ENCODE measurements at regions not wholly inside any gene's neighbourhood (a gene's known extent, or its start where the extent isn't known, plus 50 kb on each side); places are given as distances from the start of the nearest gene placed in this dataset.

- no peak overlapping the region for H3K27ac ChIP-seq
- no peaks in the 10 kb centered on the region for H3K36me3 ChIP-seq
- no peaks in the 10 kb centered on the region for H3K27me3 ChIP-seq
- H3K4me3 ChIP-seq = no peak overlapping the region
- ATAC-seq = no peak
- WGBS, 2 donors (ENCODE audit: low coverage in 1 of 2) = 100% methylated on average over 1 of the region's 3 CpGs; no CpG with 5 or more reads in 1 of the 2 donors
- H3K9me3 ChIP-seq = no peaks in the 10 kb centered on the region
- H3K4me1 ChIP-seq = no peaks in the 10 kb centered on the region
- no peak for TF ChIP-seq EP300 (IDR thresholded peaks at IDR 0.05)
- no peak for TF ChIP-seq POLR2AphosphoS5 (IDR thresholded peaks at IDR 0.05)
- TF ChIP-seq, protein P1, sequence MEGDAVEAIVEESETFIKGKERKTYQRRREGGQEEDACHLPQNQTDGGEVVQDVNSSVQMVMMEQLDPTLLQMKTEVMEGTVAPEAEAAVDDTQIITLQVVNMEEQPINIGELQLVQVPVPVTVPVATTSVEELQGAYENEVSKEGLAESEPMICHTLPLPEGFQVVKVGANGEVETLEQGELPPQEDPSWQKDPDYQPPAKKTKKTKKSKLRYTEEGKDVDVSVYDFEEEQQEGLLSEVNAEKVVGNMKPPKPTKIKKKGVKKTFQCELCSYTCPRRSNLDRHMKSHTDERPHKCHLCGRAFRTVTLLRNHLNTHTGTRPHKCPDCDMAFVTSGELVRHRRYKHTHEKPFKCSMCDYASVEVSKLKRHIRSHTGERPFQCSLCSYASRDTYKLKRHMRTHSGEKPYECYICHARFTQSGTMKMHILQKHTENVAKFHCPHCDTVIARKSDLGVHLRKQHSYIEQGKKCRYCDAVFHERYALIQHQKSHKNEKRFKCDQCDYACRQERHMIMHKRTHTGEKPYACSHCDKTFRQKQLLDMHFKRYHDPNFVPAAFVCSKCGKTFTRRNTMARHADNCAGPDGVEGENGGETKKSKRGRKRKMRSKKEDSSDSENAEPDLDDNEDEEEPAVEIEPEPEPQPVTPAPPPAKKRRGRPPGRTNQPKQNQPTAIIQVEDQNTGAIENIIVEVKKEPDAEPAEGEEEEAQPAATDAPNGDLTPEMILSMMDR (IDR thresholded peaks at IDR 0.05) = no peak
- no peak for TF ChIP-seq POLR2A (IDR thresholded peaks at IDR 0.05)
These were observed 1076.2 kb downstream of the NLGN4Y start for GRCh38 chrY:15600565-15600964.

DNA sequence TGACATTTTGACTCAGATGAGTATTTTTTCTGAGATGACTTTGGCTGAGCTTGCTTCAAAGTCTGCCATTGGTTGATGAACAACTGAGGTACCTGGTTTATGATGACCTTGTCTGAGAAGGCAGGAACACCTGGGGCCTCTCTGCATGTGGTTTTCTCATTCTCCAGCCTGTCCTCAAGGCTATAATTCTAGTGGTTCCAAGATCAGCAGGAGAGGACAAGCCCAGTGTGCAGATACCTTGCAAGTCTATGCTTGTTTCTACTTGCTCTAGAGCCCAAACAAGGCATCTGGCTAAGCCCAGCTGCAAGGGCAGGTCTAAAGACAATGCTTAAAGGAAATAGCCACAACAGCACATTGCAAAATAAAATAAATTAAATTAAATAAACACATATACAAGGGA lies 1100.0 kb downstream of the NLGN4Y start:
- H3K9me3 ChIP-seq = no peaks in the 10 kb centered on the region
- H3K27me3 ChIP-seq = no peaks in the 10 kb centered on the region
- H3K4me3 ChIP-seq = no peak overlapping the region
- H3K27ac ChIP-seq = no peak overlapping the region
- TF ChIP-seq, protein P1 (IDR thresholded peaks at IDR 0.05) = no peak
- TF ChIP-seq POLR2A (IDR thresholded peaks at IDR 0.05) = no peak
- no peak for TF ChIP-seq EP300 (IDR thresholded peaks at IDR 0.05)
- TF ChIP-seq POLR2AphosphoS5 (IDR thresholded peaks at IDR 0.05) = no peak
- no peak for ATAC-seq
- no peaks in the 10 kb centered on the region for H3K4me1 ChIP-seq
- H3K36me3 ChIP-seq = no peaks in the 10 kb centered on the region

GRCh38 chrY:15624928-15625327 lies 1100.6 kb downstream of the NLGN4Y start:
- Histone ChIP-seq H3K36me3 (no peaks in the 10 kb centered on the region), H3K4me1 (no peaks in the 10 kb centered on the region), H3K9me3 (no peaks in the 10 kb centered on the region), H3K27ac (no peak overlapping the region), H3K27me3 (no peaks in the 10 kb centered on the region), H3K4me3 (no peak overlapping the region)
- WGBS, 2 donors (ENCODE audit: low coverage in 1 of 2) = 10% methylated on average over 2 of the region's 2 CpGs; no CpG with 5 or more reads in 1 of the 2 donors
- no peak for ATAC-seq
- no peak for TF ChIP-seq POLR2A (IDR thresholded peaks at IDR 0.05)
- no peak for TF ChIP-seq POLR2AphosphoS5 (IDR thresholded peaks at IDR 0.05)
- TF ChIP-seq, protein P1 (IDR thresholded peaks at IDR 0.05) = no peak
- TF ChIP-seq EP300 (IDR thresholded peaks at IDR 0.05) = no peak

- H3K36me3 ChIP-seq = no peaks in the 10 kb centered on the region
- no peak for TF ChIP-seq POLR2A (IDR thresholded peaks at IDR 0.05)
- no peak for ATAC-seq
- H3K27me3 ChIP-seq = no peaks in the 10 kb centered on the region
- H3K4me1 ChIP-seq = no peaks in the 10 kb centered on the region
- no peaks in the 10 kb centered on the region for H3K9me3 ChIP-seq
- H3K27ac ChIP-seq = no peak overlapping the region
- H3K4me3 ChIP-seq = no peak overlapping the region
These were observed 1123.9 kb downstream of the NLGN4Y start for GRCh38 chrY:15648198-15648597.

- TF ChIP-seq, protein P1 (IDR thresholded peaks at IDR 0.05) = no peak
- TF ChIP-seq POLR2A (IDR thresholded peaks at IDR 0.05) (no peak), POLR2AphosphoS5 (IDR thresholded peaks at IDR 0.05) (no peak), EP300 (IDR thresholded peaks at IDR 0.05) (no peak)
These were observed 1125.7 kb downstream of the NLGN4Y start for GRCh38 chrY:15650056-15650455.

More at GRCh38 chrY:15650056-15650455, 1125.7 kb downstream of the NLGN4Y start:
- no peak overlapping the region for H3K27ac ChIP-seq
- H3K36me3 ChIP-seq = no peaks in the 10 kb centered on the region
- 53% methylated on average over 2 of the region's 2 CpGs; no CpG with 5 or more reads in 1 of the 2 donors for WGBS, 2 donors (ENCODE audit: low coverage in 1 of 2)
- no peak for ATAC-seq
- no peaks in the 10 kb centered on the region for H3K27me3 ChIP-seq
- no peaks in the 10 kb centered on the region for H3K9me3 ChIP-seq
- H3K4me3 ChIP-seq = no peak overlapping the region
- H3K4me1 ChIP-seq = no peaks in the 10 kb centered on the region

Data from gastroesophageal sphincter (tissue), 4 donors.